HCT116 (cell line): ENCODE measurements at regions not wholly inside any gene's neighbourhood (a gene's known extent, or its start where the extent isn't known, plus 50 kb on each side); places are given as distances from the start of the nearest gene placed in this dataset.

Experiments
- ATAC-seq: fragments of 200-7000 bp; cut with Tn5 transposase; 2 replicates; pipeline ENCODE4 v1.9.1; 2020; ENCODE audit warnings: mild to moderate bottlenecking, moderate library complexity
- BruUV-seq: library from RNA; stranded (reverse); fragments of 400-500 nt; replicated peaks from 2 replicates; lab custom pipeline; 2021; lab: Mats Ljungman, UMichigan
- CTCF ChIA-PET: fragments of 300-600 bp; sonication (Branson Sonifier 250); formaldehyde crosslinking; loops from one replicate; lab custom pipeline; 2021; ENCODE audit warnings: antibody characterized with exemption; lab: Charles Lee
- POLR2A ChIA-PET: fragments of 300-600, 350-600 bp; sonication (Branson Sonifier 250); formaldehyde crosslinking; loops from one replicate; lab custom pipeline; 2021; ENCODE audit warnings: antibody characterized with exemption; lab: Charles Lee
- RAD21 ChIA-PET, 2 experiments: fragments of 300-600 bp; sonication (Branson Sonifier 250); formaldehyde crosslinking; loops; one replicate each; lab custom pipeline; 2023; ENCODE audit warnings: low total read pairs in 2 of 2; ENCODE audit not compliant: uncharacterized antibody in 2 of 2, unreplicated experiment in 2 of 2, low non-redundant PET in 1 of 2; lab: Charles Lee
- DNase-seq: peaks from one replicate; pipeline ENCODE4 v3.0.0-alpha.2; 2010; ENCODE audit warnings: low read depth, low spot score
- H2AFZ ChIP-seq: fragments of 200-600 bp; shearing (Covaris generic), sonication (generic); 2 replicates; pipeline ENCODE4 v1.6.1; 2017; ENCODE audit warnings: low read depth, mixed run types, mixed read lengths, antibody characterized with exemption, low read length; ENCODE audit not compliant: poor library complexity, severe bottlenecking
- H3K27ac ChIP-seq: 2 replicates; pipeline ENCODE4 v1.5.1; 2012; ENCODE audit warnings: low read depth, low read length
- H3K27me3 ChIP-seq: fragments of 200-600 bp; sonication (generic); 2 replicates; pipeline ENCODE4 v1.6.1; 2016; ENCODE audit warnings: mixed run types, low read length, mixed read lengths; ENCODE audit not compliant: insufficient read depth
- H3K36me3 ChIP-seq, 2 experiments: fragments of 200-500 bp in 1 of 2; fragments of 200-600 bp in 1 of 2; sonication (Bioruptor generic) in 1 of 2; sonication (generic) in 1 of 2; 2 replicates each; pipeline versions ENCODE4 v1.5.1 to v1.6.1; 2014 to 2016; ENCODE audit warnings: low read length in 2 of 2, inconsistent platforms in 1 of 2, mixed read lengths in 1 of 2, mixed run types in 1 of 2; ENCODE audit not compliant: insufficient read depth in 2 of 2, control insufficient read depth in 1 of 2
- H3K4me1 ChIP-seq, 2 experiments: fragments of 200-600 bp in 1 of 2; sonication (generic) in 1 of 2; 2 replicates each; pipeline versions ENCODE4 v1.5.1 to v1.6.1; 2012 to 2017; ENCODE audit warnings: low read length in 2 of 2, inconsistent platforms in 1 of 2, mild to moderate bottlenecking in 1 of 2, mixed read lengths in 1 of 2, mixed run types in 1 of 2, moderate library complexity in 1 of 2; ENCODE audit not compliant: insufficient read depth in 2 of 2, control insufficient read depth in 1 of 2
- H3K4me2 ChIP-seq: fragments of 200-600 bp; sonication (generic); 2 replicates; pipeline ENCODE4 v1.6.1; 2017; ENCODE audit warnings: mixed run types, low read length, mixed read lengths
- H3K4me3 ChIP-seq, 2 experiments: fragments of 200-600 bp in 1 of 2; sonication (generic) in 1 of 2; replicated peaks in 1 of 2; 2 replicates each; pipeline ENCODE4 v1.5.1; 2011 to 2016; ENCODE audit warnings: low read length in 2 of 2, control low read depth in 1 of 2, low read depth in 1 of 2, mild to moderate bottlenecking in 1 of 2, mixed read lengths in 1 of 2, mixed run types in 1 of 2
- H3K79me2 ChIP-seq: fragments of 200-600 bp; sonication (generic); 2 replicates; pipeline ENCODE4 v1.6.1; 2017; ENCODE audit warnings: mild to moderate bottlenecking, mixed run types, low read length, moderate library complexity, mixed read lengths; ENCODE audit not compliant: insufficient read depth
- H3K9ac ChIP-seq: fragments of 200-600 bp; sonication (generic); 2 replicates; pipeline ENCODE4 v1.6.1; 2016; ENCODE audit warnings: low read length, mixed read lengths
- H3K9me2 ChIP-seq: fragments of 200-600 bp; sonication (generic), shearing (Covaris generic); 2 replicates; pipeline ENCODE4 v1.6.1; 2017; ENCODE audit warnings: mixed run types, mild to moderate bottlenecking, moderate library complexity; ENCODE audit not compliant: insufficient read depth
- H3K9me3 ChIP-seq, 2 experiments: fragments of 200-500 bp in 1 of 2; fragments of 200-600 bp in 1 of 2; sonication (Bioruptor generic) in 1 of 2; sonication (generic) in 1 of 2; 2 replicates each; pipeline ENCODE4 v1.6.1; 2014 to 2017; ENCODE audit warnings: low read length in 2 of 2, mixed read lengths in 2 of 2, inconsistent platforms in 1 of 2, low read depth in 1 of 2, mild to moderate bottlenecking in 1 of 2, mixed run types in 1 of 2, moderate library complexity in 1 of 2; ENCODE audit not compliant: control insufficient read depth in 1 of 2, insufficient read depth in 1 of 2
- H4K20me1 ChIP-seq: fragments of 200-600 bp; sonication (generic), shearing (Covaris generic); 2 replicates; pipeline ENCODE4 v1.6.1; 2017; ENCODE audit warnings: mixed run types, mild to moderate bottlenecking, moderate library complexity; ENCODE audit not compliant: insufficient read depth
- CBX3 ChIP-seq: IDR thresholded peaks from 2 replicates; pipeline ENCODE4 v1.6.1; 2012; ENCODE audit warnings: low read depth
- CEBPB ChIP-seq: IDR thresholded peaks from 2 replicates; pipeline ENCODE4 v1.6.1; 2012; ENCODE audit warnings: low read depth
- EGR1 ChIP-seq: IDR thresholded peaks from 2 replicates; pipeline ENCODE4 v1.6.1; 2012; ENCODE audit warnings: low read depth
- ELF1 ChIP-seq: IDR thresholded peaks from 2 replicates; pipeline ENCODE4 v1.6.1; 2012; ENCODE audit warnings: low read depth, borderline replicate concordance
- EZH2 ChIP-seq: fragments of 200-600 bp; sonication (generic); IDR thresholded peaks from 2 replicates; pipeline ENCODE4 v1.6.1; 2017; ENCODE audit warnings: antibody characterized with exemption, mixed run types
- EZH2phosphoT487 ChIP-seq: fragments of 200-600 bp; IDR thresholded peaks from 2 replicates; pipeline ENCODE4 v1.6.1; 2018; ENCODE audit warnings: antibody characterized with exemption, borderline replicate concordance
- FOSL1 ChIP-seq: IDR thresholded peaks from 2 replicates; pipeline ENCODE4 v1.6.1; 2012; ENCODE audit warnings: low read depth
- POLR2A ChIP-seq: IDR thresholded peaks from 2 replicates; pipeline ENCODE4 v1.7.0; 2011; ENCODE audit warnings: borderline replicate concordance; ENCODE audit not compliant: insufficient read depth, insufficient read length; ENCODE audit errors: extremely low read depth
- POLR2AphosphoS5 ChIP-seq: IDR thresholded peaks from 2 replicates; pipeline ENCODE4 v1.6.1; 2011; ENCODE audit warnings: mild to moderate bottlenecking, low read depth, low read length, moderate library complexity
- RAD21 ChIP-seq: IDR thresholded peaks from 2 replicates; pipeline ENCODE4 v1.6.1; 2012; ENCODE audit warnings: low read depth, mild to moderate bottlenecking
- SIN3A ChIP-seq: IDR thresholded peaks from 2 replicates; pipeline ENCODE4 v1.6.1; 2012; ENCODE audit warnings: low read depth
- SP1 ChIP-seq: IDR thresholded peaks from 2 replicates; pipeline ENCODE4 v1.6.1; 2012; ENCODE audit warnings: low read depth
- SRF ChIP-seq: IDR thresholded peaks from 2 replicates; pipeline ENCODE4 v1.6.1; 2012; ENCODE audit warnings: low read depth
- TCF7L2 ChIP-seq: IDR thresholded peaks from 2 replicates; pipeline ENCODE4 v1.7.0; 2011; ENCODE audit warnings: borderline replicate concordance, inconsistent platforms; ENCODE audit not compliant: insufficient read depth, insufficient read length; ENCODE audit errors: extremely low read depth
- YY1 ChIP-seq: IDR thresholded peaks from 2 replicates; pipeline ENCODE4 v1.6.1; 2011; ENCODE audit warnings: low read length, low read depth, moderate library complexity, mild to moderate bottlenecking; ENCODE audit not compliant: insufficient replicate concordance; ENCODE audit errors: extremely low read depth
- ZFX ChIP-seq: fragments of 450-650 bp; IDR thresholded peaks from 2 replicates; pipeline ENCODE4 v1.6.1; 2017
- intact Hi-C: fragments of 100-400 bp; cut with micrococcal nuclease; formaldehyde crosslinking; loops from 2 replicates; pipeline ENCODE4 v1.10.0; 2022
- TF ChIP-seq, protein P1 (sequence below): IDR thresholded peaks from 2 replicates; pipeline ENCODE4 v1.6.1; 2012
- TF ChIP-seq, protein P2 (sequence below): IDR thresholded peaks from 2 replicates; pipeline ENCODE4 v1.6.1; 2011; ENCODE audit warnings: mild to moderate bottlenecking, low read length, moderate library complexity; ENCODE audit not compliant: insufficient replicate concordance; ENCODE audit errors: extremely low read depth
- TF ChIP-seq, protein P3 (sequence below): IDR thresholded peaks from 2 replicates; pipeline ENCODE4 v1.6.1; 2012
- TF ChIP-seq, protein P4 (sequence below), 3 experiments: fragments of 200-600 bp in 1 of 3; sonication (generic) in 1 of 3; IDR thresholded peaks in 2 of 3; conservative IDR thresholded peaks in 1 of 3; 2 replicates each; pipeline ENCODE4 v1.5.1; 2012 to 2017; ENCODE audit warnings: low read depth in 2 of 3, low read length in 2 of 3, antibody characterized with exemption in 1 of 3, borderline replicate concordance in 1 of 3, control low read depth in 1 of 3, mild to moderate bottlenecking in 1 of 3, mixed read lengths in 1 of 3, mixed run types in 1 of 3, moderate library complexity in 1 of 3; ENCODE audit not compliant: insufficient read depth in 1 of 3

DNA sequence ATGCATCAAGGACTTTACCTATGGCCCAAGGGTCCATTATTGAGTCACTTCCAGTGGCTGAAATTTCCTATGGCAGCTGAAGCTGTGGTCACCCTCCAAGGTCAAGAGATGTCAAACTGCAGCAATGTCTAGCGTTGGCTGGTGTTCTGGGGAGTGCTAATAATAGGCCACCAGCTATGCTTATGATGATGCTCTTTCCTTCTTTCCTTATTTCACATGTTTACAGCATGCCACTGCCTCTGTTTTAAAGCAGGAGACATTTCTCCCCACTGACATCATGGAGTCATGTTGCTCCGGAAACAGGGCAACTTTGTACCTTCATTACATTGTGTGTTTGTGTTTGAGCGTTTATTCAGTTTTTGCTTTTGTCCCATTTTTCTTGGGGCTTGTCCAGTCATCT, 62.6 kb upstream of the CYYR1 start:
- intact Hi-C loops: no loop called here
- ATAC-seq: no peak
- POLR2A ChIA-PET: no interaction called here

More for the DNA sequence above, 62.6 kb upstream of the CYYR1 start:
- Histone ChIP-seq H3K4me3 (no peak overlapping the region), H3K4me2 (no peak overlapping the region), H3K4me1 (no peaks in the 10 kb centered on the region), H3K9me2 (no peaks in the 10 kb centered on the region), H4K20me1 (no peaks in the 10 kb centered on the region; the same call in 1 of the 2 replicates), H3K36me3 (no peaks in the 10 kb centered on the region), H3K27ac (no peak overlapping the region), H2AFZ (no peak overlapping the region), H3K9me3 (peaks cover 0 to 17% of the 10 kb centered on the region in 2 experiments; a peak in 2 of 4 replicates), H3K9ac (no peak overlapping the region), H3K79me2 (no peaks in the 10 kb centered on the region), H3K27me3 (no peaks in the 10 kb centered on the region)
- DNase-seq: no peak
- TF ChIP-seq TCF7L2 (no peak), EGR1 (no peak), SP1 (no peak), POLR2AphosphoS5 (no peak), SRF (no peak), EZH2 (no peak), EZH2phosphoT487 (no peak), ELF1 (no peak), POLR2A (no peak), ZFX (no peak), FOSL1 (no peak), SIN3A (no peak), CBX3 (no peak), YY1 (no peak), RAD21 (no peak), CEBPB (no peak)
- TF ChIP-seq, protein P1, sequence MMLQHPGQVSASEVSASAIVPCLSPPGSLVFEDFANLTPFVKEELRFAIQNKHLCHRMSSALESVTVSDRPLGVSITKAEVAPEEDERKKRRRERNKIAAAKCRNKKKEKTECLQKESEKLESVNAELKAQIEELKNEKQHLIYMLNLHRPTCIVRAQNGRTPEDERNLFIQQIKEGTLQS: no peak
- TF ChIP-seq, protein P2, sequence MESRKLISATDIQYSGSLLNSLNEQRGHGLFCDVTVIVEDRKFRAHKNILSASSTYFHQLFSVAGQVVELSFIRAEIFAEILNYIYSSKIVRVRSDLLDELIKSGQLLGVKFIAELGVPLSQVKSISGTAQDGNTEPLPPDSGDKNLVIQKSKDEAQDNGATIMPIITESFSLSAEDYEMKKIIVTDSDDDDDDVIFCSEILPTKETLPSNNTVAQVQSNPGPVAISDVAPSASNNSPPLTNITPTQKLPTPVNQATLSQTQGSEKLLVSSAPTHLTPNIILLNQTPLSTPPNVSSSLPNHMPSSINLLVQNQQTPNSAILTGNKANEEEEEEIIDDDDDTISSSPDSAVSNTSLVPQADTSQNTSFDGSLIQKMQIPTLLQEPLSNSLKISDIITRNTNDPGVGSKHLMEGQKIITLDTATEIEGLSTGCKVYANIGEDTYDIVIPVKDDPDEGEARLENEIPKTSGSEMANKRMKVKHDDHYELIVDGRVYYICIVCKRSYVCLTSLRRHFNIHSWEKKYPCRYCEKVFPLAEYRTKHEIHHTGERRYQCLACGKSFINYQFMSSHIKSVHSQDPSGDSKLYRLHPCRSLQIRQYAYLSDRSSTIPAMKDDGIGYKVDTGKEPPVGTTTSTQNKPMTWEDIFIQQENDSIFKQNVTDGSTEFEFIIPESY: no peak
- TF ChIP-seq, protein P3, sequence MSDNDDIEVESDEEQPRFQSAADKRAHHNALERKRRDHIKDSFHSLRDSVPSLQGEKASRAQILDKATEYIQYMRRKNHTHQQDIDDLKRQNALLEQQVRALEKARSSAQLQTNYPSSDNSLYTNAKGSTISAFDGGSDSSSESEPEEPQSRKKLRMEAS: no peak
- TF ChIP-seq, protein P4, sequence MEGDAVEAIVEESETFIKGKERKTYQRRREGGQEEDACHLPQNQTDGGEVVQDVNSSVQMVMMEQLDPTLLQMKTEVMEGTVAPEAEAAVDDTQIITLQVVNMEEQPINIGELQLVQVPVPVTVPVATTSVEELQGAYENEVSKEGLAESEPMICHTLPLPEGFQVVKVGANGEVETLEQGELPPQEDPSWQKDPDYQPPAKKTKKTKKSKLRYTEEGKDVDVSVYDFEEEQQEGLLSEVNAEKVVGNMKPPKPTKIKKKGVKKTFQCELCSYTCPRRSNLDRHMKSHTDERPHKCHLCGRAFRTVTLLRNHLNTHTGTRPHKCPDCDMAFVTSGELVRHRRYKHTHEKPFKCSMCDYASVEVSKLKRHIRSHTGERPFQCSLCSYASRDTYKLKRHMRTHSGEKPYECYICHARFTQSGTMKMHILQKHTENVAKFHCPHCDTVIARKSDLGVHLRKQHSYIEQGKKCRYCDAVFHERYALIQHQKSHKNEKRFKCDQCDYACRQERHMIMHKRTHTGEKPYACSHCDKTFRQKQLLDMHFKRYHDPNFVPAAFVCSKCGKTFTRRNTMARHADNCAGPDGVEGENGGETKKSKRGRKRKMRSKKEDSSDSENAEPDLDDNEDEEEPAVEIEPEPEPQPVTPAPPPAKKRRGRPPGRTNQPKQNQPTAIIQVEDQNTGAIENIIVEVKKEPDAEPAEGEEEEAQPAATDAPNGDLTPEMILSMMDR (IDR thresholded peaks at IDR 0.05 in 2 of 3, conservative IDR thresholded peaks at IDR 0.05 in 1 of 3; ENCODE audit: borderline replicate concordance in 1 of 3, insufficient read depth in 1 of 3, low read depth in 2 of 3, low read length in 2 of 3): no peak
- CTCF ChIA-PET: no interaction called here
- no TSS peak for BruUV-seq
- RAD21 ChIA-PET: no interaction called here
